ENCODE measurements at regions not wholly inside any gene's neighbourhood (a gene's known extent, or its start where the extent isn't known, plus 50 kb on each side); places are given as distances from the start of the nearest gene placed in this dataset.

DNA sequence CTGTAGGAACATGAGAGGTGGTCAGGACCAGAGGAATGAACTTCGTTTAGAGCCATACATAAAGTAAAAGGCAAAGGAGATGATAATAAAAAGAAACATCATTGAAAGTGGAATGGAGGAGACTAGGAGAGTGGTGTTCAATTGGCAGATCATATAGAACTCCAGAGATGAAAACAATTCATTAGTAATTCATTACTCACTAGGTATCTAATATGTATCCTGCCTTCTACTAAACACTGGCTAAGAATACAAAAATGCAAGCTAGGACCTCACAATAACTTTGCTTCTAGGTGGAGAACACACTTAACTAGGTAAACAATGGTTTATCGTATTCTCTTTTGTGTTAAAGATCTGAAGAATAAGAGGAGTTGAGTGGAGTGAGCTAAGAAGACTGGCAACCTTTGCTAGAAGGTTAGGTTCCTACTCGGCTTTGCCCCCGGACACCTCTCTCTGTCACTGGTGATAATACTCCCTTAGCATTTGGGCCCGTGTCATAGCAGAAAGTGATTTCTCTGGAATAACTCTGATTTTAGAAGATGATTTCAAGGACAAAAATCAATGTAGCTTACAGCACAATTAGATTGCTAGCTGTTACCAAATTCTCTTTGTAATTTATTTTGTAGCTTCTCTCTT, 88.6 kb upstream of the IFNE start:
- Mint-ChIP-seq H3K27ac (no peak overlapping the region), H3K9me3 (no peaks in the 10 kb centered on the region), H3K4me3 (no peak overlapping the region), H3K36me3 (ENCODE audit: low read depth) (no peaks in the 10 kb centered on the region), H3K27me3 (peaks cover 41% of the 10 kb centered on the region), H3K4me1 (no peaks in the 10 kb centered on the region)
- ChIA-PET CTCF (interaction anchor here (0.9 kb wide), 1 partner anchor 12 kb away, joined by 3 read pairs; no protein-coding TSS in a partner anchor), POLR2A (interaction anchor here (1.5 kb wide), 1 partner anchor 8 kb away, joined by 3 read pairs; no protein-coding TSS in a partner anchor)
- no peak for DNase-seq

DNA sequence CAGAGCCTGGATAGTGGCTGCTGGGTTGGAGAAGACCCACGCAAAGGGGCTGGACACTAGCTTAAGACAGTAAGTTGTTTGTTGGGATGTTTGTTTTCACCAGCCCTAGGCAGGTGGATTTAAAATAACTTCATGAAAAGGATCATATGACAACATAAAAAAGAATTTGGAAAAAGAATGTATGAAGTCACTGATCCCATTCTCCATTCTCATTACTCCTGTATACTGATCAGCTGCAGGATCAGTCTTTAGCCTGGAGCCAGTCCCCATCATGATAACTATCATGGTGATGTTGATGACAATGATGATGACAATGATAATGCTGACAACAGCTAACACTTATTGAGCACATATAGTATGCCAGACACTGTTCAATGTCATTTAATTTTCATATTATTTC, 92.1 kb upstream of the IFNE start:
- ChIA-PET CTCF (no interaction called here), POLR2A (no interaction called here)
- Mint-ChIP-seq H3K4me1 (peaks cover 23% of the 10 kb centered on the region), H3K4me3 (no peak overlapping the region), H3K27ac (no peak overlapping the region), H3K27me3 (peaks cover 21% of the 10 kb centered on the region), H3K9me3 (no peaks in the 10 kb centered on the region), H3K36me3 (ENCODE audit: low read depth) (no peaks in the 10 kb centered on the region)
- DNase-seq: no peak

DNA sequence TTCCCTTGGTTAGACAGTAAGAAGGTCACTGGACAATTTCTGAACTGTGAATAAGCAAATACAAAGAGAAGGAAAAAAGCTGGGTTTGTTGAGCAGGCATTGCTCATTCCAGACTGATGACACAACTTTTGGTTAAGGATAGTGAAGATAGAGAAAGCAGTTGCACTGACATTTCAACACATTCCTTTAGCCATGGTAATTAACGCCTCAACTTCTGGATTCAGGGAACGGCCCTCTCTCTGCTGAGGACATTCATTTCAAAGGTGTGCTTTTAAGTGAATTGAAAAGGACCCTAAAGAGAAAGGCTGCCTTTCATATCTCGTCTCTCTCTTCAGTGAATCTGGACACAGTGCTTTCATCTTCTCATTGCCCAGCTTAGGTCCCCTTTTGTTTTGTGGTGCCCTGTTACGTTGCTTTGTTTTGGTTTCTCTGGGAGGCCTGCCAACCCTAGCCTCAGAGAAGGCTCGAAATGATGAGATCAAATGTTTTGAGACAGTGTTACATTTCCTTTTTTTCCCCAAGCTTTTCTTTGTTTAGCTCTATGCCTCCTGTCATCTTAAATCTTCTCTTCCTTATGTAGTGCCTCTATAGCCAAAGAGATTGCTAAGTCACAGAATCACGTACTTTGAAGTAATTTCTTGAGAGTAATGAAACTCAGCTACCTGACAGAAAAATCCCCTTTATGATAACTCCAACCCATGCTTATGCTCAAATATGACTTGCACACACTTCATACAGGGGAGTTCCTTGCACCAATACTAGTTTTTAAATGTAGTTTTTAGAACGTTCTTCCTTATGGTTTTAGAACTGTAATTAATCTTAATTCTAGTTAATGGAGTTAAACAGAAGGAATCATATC, 94.4 kb upstream of the IFNE start:
- peak; percentile 17 for DNase-seq
- ChIA-PET POLR2A (interaction anchor here (1.4 to 3.2 kb wide), 2 partner anchors 18 to 202 kb away, joined by 3 to 16 read pairs; no protein-coding TSS in a partner anchor), CTCF (no interaction called here)
- Mint-ChIP-seq H3K27me3 (peaks cover 18% of the 10 kb centered on the region), H3K4me3 (no peak overlapping the region), H3K4me1 (peaks cover 29% of the 10 kb centered on the region), H3K27ac (no peak overlapping the region), H3K36me3 (ENCODE audit: low read depth) (no peaks in the 10 kb centered on the region), H3K9me3 (no peaks in the 10 kb centered on the region)

DNA sequence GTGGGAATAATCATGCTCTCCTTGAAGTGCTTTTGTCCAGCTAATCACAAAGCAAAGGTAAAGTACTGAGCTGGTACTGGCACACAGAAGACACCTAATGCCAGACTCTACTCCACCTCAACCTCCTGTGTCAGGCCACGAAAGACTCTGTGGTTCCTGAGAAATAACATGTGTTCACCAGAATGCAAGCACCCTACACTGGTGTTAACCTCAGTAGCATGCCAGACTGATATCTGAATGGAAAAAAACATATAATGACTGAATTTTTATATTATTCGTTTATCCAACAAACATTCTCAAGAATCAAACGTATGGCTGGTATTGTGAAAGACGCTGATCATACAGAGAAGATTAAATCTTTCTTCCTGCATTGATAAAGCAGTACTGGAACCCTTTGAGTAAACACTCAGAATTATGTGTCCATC, 97.1 kb upstream of the IFNE start:
- ChIA-PET POLR2A (interaction anchor here (1.0 to 3.2 kb wide), 4 partner anchors 9 to 957 kb away, joined by 3 to 16 read pairs (median 4); partner anchors contain the start of gene MLLT3), CTCF (interaction anchor here (1.0 kb wide), 1 partner anchor 20 kb away, joined by 3 read pairs; no protein-coding TSS in a partner anchor)
- DNase-seq: peak; percentile 68
- no peaks in the 10 kb centered on the region for H3K36me3 Mint-ChIP-seq (ENCODE audit: low read depth)
- peaks cover 31% of the 10 kb centered on the region for H3K4me1 Mint-ChIP-seq
- peak overlapping the region; percentile 66 for H3K27ac Mint-ChIP-seq
- no peaks in the 10 kb centered on the region for H3K9me3 Mint-ChIP-seq
- H3K27me3 Mint-ChIP-seq: peaks cover 4% of the 10 kb centered on the region
- peak overlapping the region; percentile 63 for H3K4me3 Mint-ChIP-seq

DNA sequence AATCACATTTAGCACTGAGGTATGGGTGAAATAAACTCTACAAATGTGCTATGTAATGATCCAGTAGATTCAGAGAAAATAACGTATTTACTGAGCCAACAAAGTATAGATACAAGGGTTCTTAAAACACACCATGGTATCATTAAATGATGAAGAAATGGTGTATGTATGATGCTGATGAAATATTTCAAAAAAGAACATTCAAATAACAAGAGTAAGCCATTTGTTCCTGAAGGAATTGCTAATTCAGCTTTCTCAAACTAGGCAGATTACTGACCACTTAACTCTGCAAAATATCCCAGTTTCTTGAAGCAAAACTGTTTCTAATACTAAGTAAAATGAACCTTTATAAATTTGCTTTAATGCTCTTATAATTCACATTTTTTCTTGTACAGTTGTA, 97.6 kb upstream of the IFNE start:
- POLR2A ChIA-PET: interaction anchor here (1.3 to 3.2 kb wide), 3 partner anchors 21 to 957 kb away, joined by 3 to 16 read pairs (median 5); partner anchors contain the start of gene MLLT3
- Mint-ChIP-seq H3K27ac (no peak overlapping the region), H3K4me3 (no peak overlapping the region), H3K36me3 (ENCODE audit: low read depth) (no peaks in the 10 kb centered on the region), H3K9me3 (no peaks in the 10 kb centered on the region), H3K27me3 (peaks cover 4% of the 10 kb centered on the region), H3K4me1 (peaks cover 31% of the 10 kb centered on the region)
- CTCF ChIA-PET: interaction anchor here (0.8 kb wide), 1 partner anchor 20 kb away, joined by 3 read pairs; no protein-coding TSS in a partner anchor
- DNase-seq: no peak

DNA sequence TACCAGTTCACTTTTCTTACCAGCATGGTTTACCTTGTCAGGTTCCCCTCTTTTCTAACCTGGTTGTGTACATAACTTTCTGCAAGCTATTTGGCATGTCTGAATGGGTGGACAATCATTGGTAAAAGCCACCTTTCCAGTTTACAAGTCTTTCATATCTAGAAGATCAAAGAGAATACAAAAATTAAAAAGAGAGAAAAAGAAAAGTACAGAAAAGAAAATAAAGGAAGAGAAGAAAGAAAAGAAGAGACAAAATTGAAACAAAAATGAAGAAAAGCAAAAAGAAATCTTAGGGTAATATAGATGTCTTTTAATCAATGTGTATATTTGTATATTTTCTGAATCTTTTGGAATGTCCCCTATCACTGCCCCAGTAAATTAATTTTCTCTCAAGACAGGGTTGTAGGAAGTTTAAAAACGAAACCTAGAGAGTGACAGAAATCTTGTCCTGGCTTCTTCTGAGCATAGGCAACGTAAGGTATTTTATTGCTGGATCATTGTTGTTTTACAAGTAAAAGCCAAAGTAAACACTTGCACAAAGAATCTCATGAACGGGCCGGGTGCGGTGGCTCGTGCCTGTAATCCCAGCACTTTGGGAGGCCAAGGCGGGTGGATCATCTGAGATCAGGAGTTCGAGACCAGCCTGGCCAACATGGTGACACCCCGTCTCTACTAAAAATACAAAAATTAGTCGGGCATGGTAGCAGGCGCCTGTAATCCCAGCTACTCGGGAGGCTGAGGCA, 98.7 kb upstream of the IFNE start:
- ChIA-PET CTCF (interaction anchor here (0.8 kb wide), 1 partner anchor 21 kb away, joined by 3 read pairs; no protein-coding TSS in a partner anchor), POLR2A (no interaction called here)
- Mint-ChIP-seq H3K36me3 (ENCODE audit: low read depth) (no peaks in the 10 kb centered on the region), H3K27ac (no peak overlapping the region), H3K27me3 (peaks cover 3% of the 10 kb centered on the region), H3K4me3 (no peak overlapping the region), H3K4me1 (peaks cover 31% of the 10 kb centered on the region), H3K9me3 (no peaks in the 10 kb centered on the region)
- no peak for DNase-seq

DNA sequence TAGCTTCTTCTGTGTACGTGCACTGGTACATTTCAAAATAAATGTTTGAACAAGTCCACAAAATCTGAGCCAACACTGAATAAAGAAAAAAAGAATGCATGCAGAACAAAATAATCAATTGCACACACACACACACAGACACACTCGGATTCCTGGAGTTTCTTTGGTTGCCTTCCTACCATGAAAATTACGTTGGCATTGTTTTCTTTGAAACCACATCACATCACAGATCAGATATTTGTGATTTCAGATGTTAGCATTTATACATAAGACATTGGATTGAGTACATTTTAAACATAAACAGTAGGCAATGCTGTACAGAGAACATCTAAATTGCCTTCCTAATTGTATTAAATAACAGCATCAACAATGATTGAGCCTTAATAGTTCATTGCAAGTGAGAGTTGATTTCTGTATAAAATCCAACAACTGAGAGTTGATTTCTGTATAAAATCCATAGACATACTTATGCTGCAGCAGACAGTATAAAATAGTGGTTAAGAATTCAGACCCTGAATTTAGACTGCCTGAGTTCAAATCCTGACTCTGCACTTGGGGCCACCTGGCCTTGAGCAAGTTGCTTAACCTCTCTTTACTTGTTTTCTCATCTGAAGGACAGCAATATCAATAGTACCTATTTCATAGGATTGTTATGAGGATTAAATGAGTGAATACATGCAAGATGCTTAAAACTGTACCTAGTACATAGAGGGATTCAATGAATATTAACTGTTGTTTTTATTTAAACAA, 101.7 kb upstream of the IFNE start:
- H3K4me3 Mint-ChIP-seq: no peak overlapping the region
- no peak for DNase-seq
- H3K27me3 Mint-ChIP-seq: peaks cover 7% of the 10 kb centered on the region
- CTCF ChIA-PET: interaction anchor here (1.1 kb wide), 1 partner anchor 25 kb away, joined by 4 read pairs; no protein-coding TSS in a partner anchor
- POLR2A ChIA-PET: no interaction called here
- H3K4me1 Mint-ChIP-seq: peaks cover 12% of the 10 kb centered on the region
- H3K9me3 Mint-ChIP-seq: no peaks in the 10 kb centered on the region
- H3K27ac Mint-ChIP-seq: no peak overlapping the region
- no peaks in the 10 kb centered on the region for H3K36me3 Mint-ChIP-seq (ENCODE audit: low read depth)

DNA sequence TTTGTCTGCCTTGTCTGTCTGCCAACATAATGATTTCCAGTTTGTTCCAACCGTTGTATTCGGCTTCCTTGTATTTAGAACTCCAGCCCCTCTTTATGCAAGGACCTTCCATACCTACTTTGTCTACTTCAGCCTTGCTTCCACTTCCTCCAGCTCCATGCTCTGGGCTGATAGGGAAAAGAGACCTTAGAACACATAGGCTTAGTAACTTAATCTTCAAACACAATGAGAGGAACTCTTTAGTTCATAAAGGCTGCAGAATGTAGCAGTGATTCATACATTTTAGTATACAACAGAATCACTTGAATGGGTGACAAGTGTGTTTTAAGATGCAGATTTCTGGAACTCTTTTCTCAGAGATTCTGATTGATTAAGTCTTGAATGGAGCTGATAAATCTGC, 102.8 kb upstream of the IFNE start:
- POLR2A ChIA-PET: no interaction called here

DNA sequence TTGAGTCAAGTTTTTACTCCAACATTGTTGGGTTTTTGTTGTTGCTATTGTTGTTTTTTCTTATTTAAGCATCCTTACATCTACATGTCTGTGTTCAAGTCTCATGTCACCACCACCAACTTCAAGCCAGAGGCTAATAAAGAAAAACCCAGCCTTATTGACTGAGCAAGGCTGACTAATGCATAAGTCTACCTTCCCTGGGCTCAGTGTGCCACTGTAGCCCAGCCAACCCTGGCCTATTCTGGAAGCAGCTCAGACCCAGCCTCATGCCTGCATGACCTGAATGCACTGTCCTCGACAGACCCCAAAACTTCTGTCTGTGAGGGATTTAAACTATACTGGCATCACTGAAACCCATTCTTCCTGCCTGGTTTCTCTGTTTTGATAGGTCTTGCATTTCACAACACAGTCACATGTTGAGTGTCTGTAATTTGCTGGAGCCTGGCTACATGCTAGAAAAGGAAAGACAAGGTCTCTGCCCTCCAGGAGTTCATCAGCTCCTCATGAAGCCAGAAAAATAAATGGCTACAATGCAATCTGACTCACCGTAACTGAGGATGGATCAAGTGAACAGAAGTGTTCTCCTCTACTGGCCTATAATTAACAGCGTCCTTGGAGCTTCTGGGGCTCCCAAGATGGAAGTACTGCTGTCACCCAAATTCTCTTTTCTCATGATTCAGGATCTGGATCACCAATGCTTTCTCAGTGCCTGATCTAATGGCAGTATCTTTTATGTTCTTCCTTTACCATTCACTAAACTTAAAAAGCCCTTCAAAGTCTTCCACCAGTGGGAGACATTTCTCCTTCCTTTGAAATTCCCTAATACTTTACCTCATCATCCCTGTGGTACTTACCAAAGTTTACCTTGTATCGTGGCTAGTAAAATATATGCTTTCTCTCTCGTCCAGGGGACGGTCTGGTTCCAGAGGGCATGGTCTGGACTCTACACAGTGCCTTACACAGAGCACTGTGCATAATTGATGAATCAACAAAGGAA, 103.9 kb upstream of the IFNE start:
- H3K27ac Mint-ChIP-seq: no peak overlapping the region
- ChIA-PET CTCF (no interaction called here), POLR2A (no interaction called here)
- H3K36me3 Mint-ChIP-seq (ENCODE audit: low read depth): no peaks in the 10 kb centered on the region
- H3K4me1 Mint-ChIP-seq: peaks cover 2% of the 10 kb centered on the region
- no peak overlapping the region for H3K4me3 Mint-ChIP-seq
- H3K27me3 Mint-ChIP-seq: peaks cover 4% of the 10 kb centered on the region
- no peak for DNase-seq
- no peaks in the 10 kb centered on the region for H3K9me3 Mint-ChIP-seq

More for the DNA sequence above, 102.8 kb upstream of the IFNE start:
- Mint-ChIP-seq H3K27me3 (peaks cover 4% of the 10 kb centered on the region), H3K4me1 (peaks cover 2% of the 10 kb centered on the region), H3K4me3 (no peak overlapping the region), H3K9me3 (no peaks in the 10 kb centered on the region), H3K27ac (no peak overlapping the region), H3K36me3 (ENCODE audit: low read depth) (no peaks in the 10 kb centered on the region)
- no peak for DNase-seq
- CTCF ChIA-PET: no interaction called here

DNA sequence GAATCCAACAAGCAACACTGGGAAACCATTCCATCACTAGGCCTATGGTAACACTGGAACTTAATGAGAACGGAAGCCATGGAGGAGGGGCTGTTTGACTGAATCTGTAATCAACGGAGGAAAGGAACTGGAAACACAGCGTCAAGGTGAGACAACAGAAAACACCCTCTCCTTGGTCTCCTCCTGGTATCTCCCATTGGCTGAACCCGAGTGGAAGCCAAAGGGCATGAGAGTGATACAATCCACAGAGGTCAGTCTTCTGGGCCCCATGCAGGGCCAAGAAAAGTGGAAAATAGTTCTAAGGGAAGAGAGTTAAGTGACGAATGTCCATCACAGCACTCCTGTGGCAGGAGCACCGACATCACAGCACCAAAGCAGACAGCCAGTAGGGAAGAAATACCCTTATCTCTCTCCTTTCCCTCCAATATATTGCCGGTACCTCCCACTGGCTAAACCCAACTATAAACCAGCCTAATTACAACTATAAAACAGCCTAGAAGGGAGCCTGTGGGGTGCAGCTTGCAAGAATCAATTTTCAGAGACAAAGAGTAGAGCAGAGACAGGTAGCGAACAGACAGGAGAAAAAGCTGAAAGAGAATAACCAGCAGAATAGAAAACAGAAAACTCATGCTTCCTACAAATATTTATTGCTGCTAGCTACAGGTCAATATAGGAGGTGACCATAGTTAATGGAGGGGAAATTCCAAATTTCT, 107.4 kb upstream of the IFNE start:
- Mint-ChIP-seq H3K9me3 (no peaks in the 10 kb centered on the region), H3K27me3 (peaks cover 11% of the 10 kb centered on the region), H3K36me3 (ENCODE audit: low read depth) (no peaks in the 10 kb centered on the region), H3K4me3 (no peak overlapping the region), H3K4me1 (peaks cover 15% of the 10 kb centered on the region), H3K27ac (no peak overlapping the region)
- CTCF ChIA-PET: no interaction called here
- no peak for DNase-seq
- POLR2A ChIA-PET: no interaction called here
